HEK293T (cell line): ENCODE measurements at regions not wholly inside any gene's neighbourhood (a gene's known extent, or its start where the extent isn't known, plus 50 kb on each side); places are given as distances from the start of the nearest gene placed in this dataset.

Source experiments
- CTCF ChIA-PET: fragments of 350-600 bp; formaldehyde crosslinking; extraction: SDS; loops from one replicate; lab custom pipeline; 2021; ENCODE audit warnings: antibody characterized with exemption, inconsistent platforms; lab: Yijun Ruan, JAX
- POLR2A ChIA-PET: fragments of 350-600 bp; formaldehyde crosslinking; extraction: SDS; loops from one replicate; lab custom pipeline; 2020; ENCODE audit warnings: antibody characterized with exemption, inconsistent platforms; lab: Yijun Ruan, JAX
- DNase-seq: peaks from one replicate; pipeline ENCODE4 v3.0.0; 2012; ENCODE audit warnings: mixed read lengths; ENCODE audit errors: extremely low spot score
- ARNT ChIP-seq: fragments of 450-650 bp; IDR thresholded peaks from 2 replicates; pipeline ENCODE4 v1.6.1; 2017; ENCODE audit warnings: mild to moderate bottlenecking
- BHLHE40 ChIP-seq: fragments of 450-650 bp; IDR thresholded peaks from 2 replicates; pipeline ENCODE4 v1.6.1; 2016; ENCODE audit warnings: mild to moderate bottlenecking, moderate library complexity, borderline replicate concordance
- CTBP1 ChIP-seq: fragments of 450-650 bp; IDR thresholded peaks from 2 replicates; pipeline ENCODE4 v1.6.1; 2016; ENCODE audit warnings: borderline replicate concordance
- ELF4 ChIP-seq: fragments of 450-650 bp; IDR thresholded peaks from 2 replicates; pipeline ENCODE4 v1.6.1; 2017; ENCODE audit warnings: antibody characterized with exemption
- FOXA1 ChIP-seq: fragments of 450-650 bp; IDR thresholded peaks from 2 replicates; pipeline ENCODE4 v1.6.1; 2016; ENCODE audit warnings: mild to moderate bottlenecking
- FOXK2 ChIP-seq: fragments of 450-650 bp; IDR thresholded peaks from 2 replicates; pipeline ENCODE4 v1.6.1; 2016; ENCODE audit warnings: mild to moderate bottlenecking
- FOXM1 ChIP-seq: fragments of 450-650 bp; IDR thresholded peaks from 2 replicates; pipeline ENCODE4 v1.6.1; 2017; ENCODE audit warnings: mild to moderate bottlenecking, borderline replicate concordance
- HDGF ChIP-seq: fragments of 450-650 bp; IDR thresholded peaks from 2 replicates; pipeline ENCODE4 v1.6.1; 2017; ENCODE audit warnings: antibody characterized with exemption, borderline replicate concordance
- L3MBTL2 ChIP-seq: fragments of 450-650 bp; conservative IDR thresholded peaks from 2 replicates; pipeline ENCODE4 v1.6.1; 2016; ENCODE audit warnings: mild to moderate bottlenecking
- LEF1 ChIP-seq: fragments of 450-650 bp; IDR thresholded peaks from 2 replicates; pipeline ENCODE4 v1.6.1; 2017; ENCODE audit warnings: mild to moderate bottlenecking, borderline replicate concordance
- NFRKB ChIP-seq: fragments of 450-650 bp; IDR thresholded peaks from 2 replicates; pipeline ENCODE4 v1.6.1; 2016; ENCODE audit warnings: mild to moderate bottlenecking, moderate library complexity
- SP1 ChIP-seq: fragments of 450-650 bp; IDR thresholded peaks from 2 replicates; pipeline ENCODE4 v1.6.1; 2017
- SUZ12 ChIP-seq: fragments of 450-650 bp; IDR thresholded peaks from 2 replicates; pipeline ENCODE4 v1.6.1; 2016; ENCODE audit warnings: mild to moderate bottlenecking
- TARDBP ChIP-seq: fragments of 450-650 bp; IDR thresholded peaks from 2 replicates; pipeline ENCODE4 v1.6.1; 2016
- ZNF384 ChIP-seq: fragments of 450-650 bp; IDR thresholded peaks from 2 replicates; pipeline ENCODE4 v1.6.1; 2016
- TF ChIP-seq, protein P1 (sequence below): fragments of 450-650 bp; IDR thresholded peaks from 2 replicates; pipeline ENCODE4 v1.6.1; 2016

GRCh38 chr19:23810496-23810895 lies 51.8 kb upstream of the ZNF681 start:
- ChIA-PET POLR2A (no interaction called here), CTCF (no interaction called here)
- no peak for DNase-seq

More at GRCh38 chr19:23810496-23810895, 51.8 kb upstream of the ZNF681 start:
- TF ChIP-seq NFRKB (no peak), BHLHE40 (no peak), ELF4 (no peak), FOXM1 (no peak), FOXA1 (no peak), ARNT (no peak), SUZ12 (no peak), L3MBTL2 (no peak), FOXK2 (no peak), TARDBP (no peak), HDGF (no peak), CTBP1 (no peak), LEF1 (no peak), SP1 (no peak), ZNF384 (no peak)
- TF ChIP-seq, protein P1, sequence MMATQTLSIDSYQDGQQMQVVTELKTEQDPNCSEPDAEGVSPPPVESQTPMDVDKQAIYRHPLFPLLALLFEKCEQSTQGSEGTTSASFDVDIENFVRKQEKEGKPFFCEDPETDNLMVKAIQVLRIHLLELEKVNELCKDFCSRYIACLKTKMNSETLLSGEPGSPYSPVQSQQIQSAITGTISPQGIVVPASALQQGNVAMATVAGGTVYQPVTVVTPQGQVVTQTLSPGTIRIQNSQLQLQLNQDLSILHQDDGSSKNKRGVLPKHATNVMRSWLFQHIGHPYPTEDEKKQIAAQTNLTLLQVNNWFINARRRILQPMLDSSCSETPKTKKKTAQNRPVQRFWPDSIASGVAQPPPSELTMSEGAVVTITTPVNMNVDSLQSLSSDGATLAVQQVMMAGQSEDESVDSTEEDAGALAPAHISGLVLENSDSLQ = no peak
